ENCODE measurements at regions not wholly inside any gene's neighbourhood (a gene's known extent, or its start where the extent isn't known, plus 50 kb on each side); places are given as distances from the start of the nearest gene placed in this dataset.

DNA sequence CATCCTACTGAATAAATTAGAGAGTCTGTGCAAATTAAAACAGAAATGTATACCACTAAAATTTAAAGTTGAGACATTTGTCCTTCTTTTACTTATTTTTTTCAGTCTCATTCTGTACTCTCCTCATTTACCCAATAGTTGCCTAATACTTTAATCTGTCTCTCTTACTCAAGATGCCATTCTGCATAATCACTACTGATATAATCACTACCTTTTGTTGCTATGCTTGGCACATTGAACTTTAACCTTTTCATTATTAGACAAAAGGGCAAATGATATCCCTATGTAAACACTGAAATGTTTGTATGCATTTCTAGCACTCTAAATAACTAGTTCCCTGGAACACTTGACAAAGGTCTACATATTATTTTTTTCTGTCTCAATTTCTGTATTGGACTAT lies 1108.3 kb upstream of the FLRT2 start:
- TF ChIP-seq CTCF (IDR thresholded peaks at IDR 0.05): no peak
- TF ChIP-seq POLR2A (IDR thresholded peaks at IDR 0.05): no peak
